ENCODE measurements at regions not wholly inside any gene's neighbourhood (a gene's known extent, or its start where the extent isn't known, plus 50 kb on each side); places are given as distances from the start of the nearest gene placed in this dataset.

- H3K36me3 Mint-ChIP-seq (ENCODE audit: low read depth, unreplicated experiment): no peaks in the 10 kb centered on the region
- no peaks in the 10 kb centered on the region for H3K9me3 ChIP-seq (ENCODE audit: insufficient read depth, low read depth, low read length)
- peaks cover 16% of the 10 kb centered on the region for H3K4me1 ChIP-seq (ENCODE audit: insufficient read depth, low read length)
- peaks cover 3% of the 10 kb centered on the region for H3K27me3 ChIP-seq (ENCODE audit: insufficient read depth, low read length)
- H3K9me3 Mint-ChIP-seq (ENCODE audit: unreplicated experiment): no peaks in the 10 kb centered on the region
- peak overlapping the region; percentile 6 for H3K4me3 Mint-ChIP-seq (ENCODE audit: unreplicated experiment)
- DNase-seq (ENCODE audit: low read depth): no peak
- H3K4me3 ChIP-seq (ENCODE audit: insufficient read depth, low read depth, low read length): no peak overlapping the region
- H3K27ac ChIP-seq (ENCODE audit: low read depth, low read length): no peak overlapping the region
- TF ChIP-seq, protein P1, sequence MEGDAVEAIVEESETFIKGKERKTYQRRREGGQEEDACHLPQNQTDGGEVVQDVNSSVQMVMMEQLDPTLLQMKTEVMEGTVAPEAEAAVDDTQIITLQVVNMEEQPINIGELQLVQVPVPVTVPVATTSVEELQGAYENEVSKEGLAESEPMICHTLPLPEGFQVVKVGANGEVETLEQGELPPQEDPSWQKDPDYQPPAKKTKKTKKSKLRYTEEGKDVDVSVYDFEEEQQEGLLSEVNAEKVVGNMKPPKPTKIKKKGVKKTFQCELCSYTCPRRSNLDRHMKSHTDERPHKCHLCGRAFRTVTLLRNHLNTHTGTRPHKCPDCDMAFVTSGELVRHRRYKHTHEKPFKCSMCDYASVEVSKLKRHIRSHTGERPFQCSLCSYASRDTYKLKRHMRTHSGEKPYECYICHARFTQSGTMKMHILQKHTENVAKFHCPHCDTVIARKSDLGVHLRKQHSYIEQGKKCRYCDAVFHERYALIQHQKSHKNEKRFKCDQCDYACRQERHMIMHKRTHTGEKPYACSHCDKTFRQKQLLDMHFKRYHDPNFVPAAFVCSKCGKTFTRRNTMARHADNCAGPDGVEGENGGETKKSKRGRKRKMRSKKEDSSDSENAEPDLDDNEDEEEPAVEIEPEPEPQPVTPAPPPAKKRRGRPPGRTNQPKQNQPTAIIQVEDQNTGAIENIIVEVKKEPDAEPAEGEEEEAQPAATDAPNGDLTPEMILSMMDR (IDR thresholded peaks at IDR 0.05; ENCODE audit: insufficient read depth, low read depth, low read length): no peak
- no peak for TF ChIP-seq EZH2 (IDR thresholded peaks at IDR 0.05; ENCODE audit: insufficient read depth, low read length)
- peaks cover 37% of the 10 kb centered on the region for H3K4me1 Mint-ChIP-seq (ENCODE audit: low read depth, unreplicated experiment)
- FAIRE-seq: no peak
- no peaks in the 10 kb centered on the region for H3K36me3 ChIP-seq (ENCODE audit: insufficient read depth, low read length)
- no peak overlapping the region for H3K9ac ChIP-seq (ENCODE audit: low read length)
- H3K4me2 ChIP-seq (ENCODE audit: low read length): peak overlapping the region; percentile 10
- peaks cover 6% of the 10 kb centered on the region for H3K27me3 Mint-ChIP-seq (ENCODE audit: low read depth, unreplicated experiment)
- no peaks in the 10 kb centered on the region for H3K79me2 ChIP-seq (ENCODE audit: insufficient read depth, low read length)
- no peak overlapping the region for H2AFZ ChIP-seq (ENCODE audit: low read depth, low read length)
- H3K27ac Mint-ChIP-seq (ENCODE audit: unreplicated experiment): no peak overlapping the region
- H4K20me1 ChIP-seq (ENCODE audit: insufficient read depth, low read length): no peaks in the 10 kb centered on the region
These were observed 95.5 kb upstream of the TAF11L2 start for GRCh38 chr5:17402289-17403121.

DNA sequence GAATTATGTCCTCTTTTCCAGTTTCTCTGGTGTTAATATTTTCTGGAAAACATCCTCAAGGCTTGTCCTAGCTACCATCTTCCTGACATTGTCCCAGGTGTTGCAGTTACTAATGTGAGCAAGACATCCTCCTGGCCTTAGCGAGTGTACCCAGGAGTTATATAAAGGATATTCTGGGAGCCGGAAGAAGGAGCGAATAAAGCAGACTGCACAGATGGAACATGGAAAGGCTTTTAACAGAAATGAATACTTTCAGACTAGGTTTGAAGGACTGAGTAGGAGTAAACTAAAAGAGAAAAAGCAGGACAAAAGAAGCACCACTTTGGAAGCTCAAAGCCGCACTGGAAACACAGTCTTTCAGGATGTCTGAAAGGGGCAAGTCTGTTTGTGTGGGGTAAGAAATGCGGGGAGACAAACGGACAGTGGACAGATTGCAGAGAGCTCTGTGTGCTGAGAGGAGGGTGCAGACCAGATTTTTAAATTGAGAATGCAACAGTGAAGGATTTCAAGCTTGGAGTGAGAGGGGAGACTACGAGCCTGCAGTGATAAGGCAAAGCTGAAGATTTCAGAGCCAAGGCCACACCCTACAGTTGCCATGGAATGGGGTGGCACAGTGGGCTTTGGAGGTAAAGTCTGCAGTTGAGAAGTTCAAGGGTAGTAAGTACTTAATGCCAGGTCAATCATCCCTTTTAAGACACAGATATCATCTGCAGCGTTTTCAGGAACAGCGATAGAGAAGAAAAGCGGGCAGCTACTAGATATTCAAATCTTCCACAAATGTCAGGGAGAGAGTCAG, 94.1 kb upstream of the TAF11L2 start:
- no peak overlapping the region for H2AFZ ChIP-seq (ENCODE audit: low read depth, low read length)
- H3K9ac ChIP-seq (ENCODE audit: low read length): no peak overlapping the region
- no peak overlapping the region for H3K4me3 ChIP-seq (ENCODE audit: insufficient read depth, low read depth, low read length)
- H4K20me1 ChIP-seq (ENCODE audit: insufficient read depth, low read length): no peaks in the 10 kb centered on the region
- no peak overlapping the region for H3K27ac Mint-ChIP-seq (ENCODE audit: unreplicated experiment)
- H3K4me1 Mint-ChIP-seq (ENCODE audit: low read depth, unreplicated experiment): peaks cover 27% of the 10 kb centered on the region
- TF ChIP-seq, protein P1 (IDR thresholded peaks at IDR 0.05; ENCODE audit: insufficient read depth, low read depth, low read length): no peak
- no peak for TF ChIP-seq EZH2 (IDR thresholded peaks at IDR 0.05; ENCODE audit: insufficient read depth, low read length)
- H3K27me3 ChIP-seq (ENCODE audit: insufficient read depth, low read length): peaks cover 3% of the 10 kb centered on the region
- peaks cover 6% of the 10 kb centered on the region for H3K27me3 Mint-ChIP-seq (ENCODE audit: low read depth, unreplicated experiment)
- H3K9me3 ChIP-seq (ENCODE audit: insufficient read depth, low read depth, low read length): no peaks in the 10 kb centered on the region
- DNase-seq (ENCODE audit: low read depth) (no peak), FAIRE-seq (no peak)
- H3K4me3 Mint-ChIP-seq (ENCODE audit: unreplicated experiment): no peak overlapping the region
- no peaks in the 10 kb centered on the region for H3K36me3 ChIP-seq (ENCODE audit: insufficient read depth, low read length)
- H3K79me2 ChIP-seq (ENCODE audit: insufficient read depth, low read length): no peaks in the 10 kb centered on the region
- no peak overlapping the region for H3K4me2 ChIP-seq (ENCODE audit: low read length)
- H3K36me3 Mint-ChIP-seq (ENCODE audit: low read depth, unreplicated experiment): no peaks in the 10 kb centered on the region
- peaks cover 5% of the 10 kb centered on the region for H3K4me1 ChIP-seq (ENCODE audit: insufficient read depth, low read length)
- no peak overlapping the region for H3K27ac ChIP-seq (ENCODE audit: low read depth, low read length)
- H3K9me3 Mint-ChIP-seq (ENCODE audit: unreplicated experiment): no peaks in the 10 kb centered on the region

Data from astrocyte (in vitro differentiated cells and primary cell).